Vagina (tissue), 2 donors: ENCODE measurements at regions not wholly inside any gene's neighbourhood (a gene's known extent, or its start where the extent isn't known, plus 50 kb on each side); places are given as distances from the start of the nearest gene placed in this dataset.

Experiments
- CTCF ChIP-seq, 3 experiments: fragments of 450-650 bp in 2 of 3; fragments of 200-600 bp in 1 of 3; sonication (generic) in 1 of 3; IDR thresholded peaks; one replicate each; pipeline ENCODE4 v1.5.1; 2017 to 2019; ENCODE audit warnings: antibody characterized with exemption in 3 of 3, mild to moderate bottlenecking in 2 of 3, moderate library complexity in 2 of 3
- POLR2A ChIP-seq, 2 donors: fragments of 450-650 bp; IDR thresholded peaks; one replicate each; pipeline ENCODE4 v1.6.1; 2017; ENCODE audit warnings: antibody characterized with exemption in 2 of 2, mild to moderate bottlenecking in 2 of 2, moderate library complexity in 2 of 2
- POLR2AphosphoS5 ChIP-seq, 2 donors: sonication (generic); formaldehyde crosslinking; IDR thresholded peaks; one replicate each; pipeline ENCODE4 v1.9.0; 2017; ENCODE audit warnings: antibody characterized with exemption in 2 of 2, mild to moderate bottlenecking in 2 of 2, low read depth in 1 of 2; ENCODE audit not compliant: insufficient read depth in 1 of 2

- no peak for TF ChIP-seq CTCF (IDR thresholded peaks at IDR 0.05)
- TF ChIP-seq POLR2A (IDR thresholded peaks at IDR 0.05): no peak
- TF ChIP-seq POLR2AphosphoS5 (IDR thresholded peaks at IDR 0.05; ENCODE audit: insufficient read depth in 1 of 2, low read depth in 1 of 2): no peak
Measured at GRCh38 chr4:34921391-34921790, 1322.9 kb downstream of the ARAP2 start.
